PC-9 (cell line): ENCODE measurements at regions not wholly inside any gene's neighbourhood (a gene's known extent, or its start where the extent isn't known, plus 50 kb on each side); places are given as distances from the start of the nearest gene placed in this dataset.

Source experiments
- BruUV-seq: library from RNA; stranded (reverse); fragments of 400-500 nt; replicated peaks from 2 replicates; lab custom pipeline; 2021; lab: Mats Ljungman, UMichigan
- CTCF ChIA-PET: fragments of 300-600 bp; sonication (Branson Sonifier 250); formaldehyde crosslinking; loops from one replicate; lab custom pipeline; 2022; ENCODE audit warnings: antibody characterized with exemption; lab: Charles Lee
- POLR2A ChIA-PET: fragments of 300-600 bp; sonication (Branson Sonifier 250); formaldehyde crosslinking; loops from one replicate; lab custom pipeline; 2022; ENCODE audit warnings: antibody characterized with exemption; ENCODE audit not compliant: unreplicated experiment; lab: Charles Lee
- DNase-seq, 2 experiments: peaks; one replicate each; pipeline versions ENCODE4 v3.0.0 to v3.0.0-alpha.2; 2015 to 2022; ENCODE audit warnings: mixed read lengths in 1 of 2
- H2AFZ ChIP-seq: fragments of 200-600 bp; sonication (generic); 2 replicates; pipeline ENCODE4 v1.8.1; 2017; ENCODE audit warnings: antibody characterized with exemption
- H3F3A ChIP-seq: fragments of 200-600 bp; sonication (generic); 2 replicates; pipeline ENCODE4 v1.8.1; 2017; ENCODE audit warnings: antibody characterized with exemption, mild to moderate bottlenecking, low read depth; ENCODE audit not compliant: insufficient read depth
- H3K27ac ChIP-seq: fragments of 200-600 bp; sonication (generic); 2 replicates; pipeline ENCODE4 v1.6.1; 2016; ENCODE audit warnings: mixed run types
- H3K27me3 ChIP-seq: fragments of 200-600 bp; sonication (generic); 2 replicates; pipeline ENCODE4 v1.6.1; 2016; ENCODE audit warnings: low read depth, mixed run types; ENCODE audit not compliant: insufficient read depth
- H3K36me3 ChIP-seq: fragments of 200-600 bp; sonication (generic); 2 replicates; pipeline ENCODE4 v1.6.1; 2016; ENCODE audit warnings: low read depth, mixed run types
- H3K4me1 ChIP-seq: fragments of 200-600 bp; sonication (generic); replicated peaks from 2 replicates; pipeline ENCODE4 v1.6.1; 2016; ENCODE audit warnings: mixed run types; ENCODE audit not compliant: insufficient read depth
- H3K4me2 ChIP-seq: fragments of 200-600 bp; sonication (generic); 2 replicates; pipeline ENCODE4 v1.6.1; 2017; ENCODE audit warnings: mixed run types
- H3K4me3 ChIP-seq: fragments of 200-600 bp; sonication (generic); 2 replicates; pipeline ENCODE4 v1.6.1; 2016; ENCODE audit warnings: mixed run types
- H3K79me2 ChIP-seq: fragments of 200-600 bp; sonication (generic); 2 replicates; pipeline ENCODE4 v1.6.1; 2017; ENCODE audit warnings: low read depth, mixed run types
- H3K9me2 ChIP-seq: fragments of 200-600 bp; sonication (generic); 2 replicates; pipeline ENCODE4 v1.8.1; 2017; ENCODE audit warnings: mild to moderate bottlenecking; ENCODE audit not compliant: insufficient read depth
- H3K9me3 ChIP-seq: fragments of 200-600 bp; sonication (generic); 2 replicates; pipeline ENCODE4 v1.8.1; 2016; ENCODE audit warnings: low read depth; ENCODE audit not compliant: insufficient read depth
- H4K20me1 ChIP-seq: fragments of 200-600 bp; sonication (generic); 2 replicates; pipeline ENCODE4 v1.8.1; 2017; ENCODE audit not compliant: insufficient read depth
- CTCF ChIP-seq: fragments of 200-600 bp; sonication (generic); conservative IDR thresholded peaks from 2 replicates; pipeline ENCODE4 v1.6.1; 2017; ENCODE audit warnings: mixed run types, antibody characterized with exemption, mild to moderate bottlenecking, moderate library complexity
- EZH2 ChIP-seq: fragments of 200-600 bp; sonication (generic); IDR thresholded peaks from 2 replicates; pipeline ENCODE4 v1.8.0; 2017; ENCODE audit warnings: antibody characterized with exemption, low read depth
- intact Hi-C: fragments of 100-400 bp; cut with micrococcal nuclease; formaldehyde crosslinking; loops from one replicate; pipeline ENCODE4 v1.10.0; 2022; ENCODE audit not compliant: unreplicated experiment

GRCh38 chr18:56278421-56279003, 359.9 kb downstream of the TXNL1 start:
- H3F3A ChIP-seq: no peaks in the 10 kb centered on the region
- H3K27ac ChIP-seq: no peak overlapping the region
- BruUV-seq: no TSS peak
- H3K4me3 ChIP-seq: no peak overlapping the region
- no peaks in the 10 kb centered on the region for H3K4me1 ChIP-seq
- intact Hi-C loops: no loop called here
- no peaks in the 10 kb centered on the region for H3K79me2 ChIP-seq
- POLR2A ChIA-PET: no interaction called here
- H3K9me2 ChIP-seq: no peaks in the 10 kb centered on the region
- no peak overlapping the region for H2AFZ ChIP-seq
- no peaks in the 10 kb centered on the region for H4K20me1 ChIP-seq
- no peaks in the 10 kb centered on the region for H3K36me3 ChIP-seq
- CTCF ChIA-PET: no interaction called here
- no peak overlapping the region for H3K4me2 ChIP-seq
- no peaks in the 10 kb centered on the region for H3K27me3 ChIP-seq
- H3K9me3 ChIP-seq: no peaks in the 10 kb centered on the region
- DNase-seq: no peak
- TF ChIP-seq EZH2: no peak
- TF ChIP-seq CTCF: no peak

GRCh38 chr18:56276466-56276865, 361.9 kb downstream of the TXNL1 start:
- BruUV-seq: no TSS peak
- Histone ChIP-seq H3K9me3 (no peaks in the 10 kb centered on the region), H3K27ac (no peak overlapping the region), H3K4me2 (no peak overlapping the region), H3K36me3 (no peaks in the 10 kb centered on the region), H3K27me3 (no peaks in the 10 kb centered on the region), H3F3A (no peaks in the 10 kb centered on the region), H4K20me1 (no peaks in the 10 kb centered on the region), H3K4me1 (no peaks in the 10 kb centered on the region), H3K79me2 (no peaks in the 10 kb centered on the region), H3K4me3 (no peak overlapping the region), H2AFZ (no peak overlapping the region), H3K9me2 (no peaks in the 10 kb centered on the region; the same call in 1 of the 2 replicates)
- ChIA-PET CTCF (no interaction called here), POLR2A (no interaction called here)
- DNase-seq: no peak
- intact Hi-C loops: no loop called here
- TF ChIP-seq EZH2: no peak
- no peak for TF ChIP-seq CTCF

- Histone ChIP-seq H3K4me1 (no peaks in the 10 kb centered on the region), H3K79me2 (no peaks in the 10 kb centered on the region), H3K27me3 (no peaks in the 10 kb centered on the region), H3K36me3 (no peaks in the 10 kb centered on the region), H3F3A (no peaks in the 10 kb centered on the region), H3K9me2 (no peaks in the 10 kb centered on the region; the same call in 1 of the 2 replicates), H3K27ac (no peak overlapping the region), H3K4me3 (no peak overlapping the region), H2AFZ (no peak overlapping the region), H3K4me2 (no peak overlapping the region), H3K9me3 (no peaks in the 10 kb centered on the region), H4K20me1 (no peaks in the 10 kb centered on the region)
- BruUV-seq: no TSS peak
- intact Hi-C loops: no loop called here
- no peak for TF ChIP-seq CTCF
- no peak for TF ChIP-seq EZH2
- CTCF ChIA-PET: no interaction called here
- DNase-seq: no peak
- POLR2A ChIA-PET: no interaction called here
These were observed 364.7 kb downstream of the TXNL1 start for GRCh38 chr18:56273541-56274219.
